HG03108 (cell line): ENCODE measurements at regions not wholly inside any gene's neighbourhood (a gene's known extent, or its start where the extent isn't known, plus 50 kb on each side); places are given as distances from the start of the nearest gene placed in this dataset.
"Not testable (repeated sequence)": the region's sequence is repeated elsewhere in the genome, so short reads cannot be mapped to it uniquely, and the experiment has no call there.

Source experiments
- ATAC-seq: cut with Tn5 transposase; IDR thresholded peaks from one replicate; pipeline ENCODE4 v1.9.1; 2021; ENCODE audit warnings: moderate library complexity; ENCODE audit not compliant: unreplicated experiment

DNA sequence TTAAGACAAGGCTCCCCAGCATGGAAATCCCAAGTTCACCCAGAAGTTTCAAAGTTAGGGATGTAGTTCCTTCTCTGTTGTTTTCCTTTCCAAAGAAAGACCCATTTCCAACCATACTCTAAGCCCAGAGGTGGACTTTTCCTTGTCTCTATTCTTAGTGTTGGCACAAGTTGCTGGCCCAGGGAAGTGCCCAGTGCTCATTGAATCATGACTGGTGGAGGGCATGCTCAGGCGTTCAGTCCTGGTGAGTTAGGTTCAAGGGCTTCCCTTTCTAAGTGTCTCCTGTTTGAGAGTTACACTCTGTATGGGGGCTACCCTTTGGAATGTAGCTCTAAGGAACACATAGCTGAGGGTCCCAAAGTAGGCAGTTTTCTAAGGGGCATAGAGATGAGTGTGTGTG, 389.5 kb downstream of the KCNRG start:
- ATAC-seq, result no peak

DNA sequence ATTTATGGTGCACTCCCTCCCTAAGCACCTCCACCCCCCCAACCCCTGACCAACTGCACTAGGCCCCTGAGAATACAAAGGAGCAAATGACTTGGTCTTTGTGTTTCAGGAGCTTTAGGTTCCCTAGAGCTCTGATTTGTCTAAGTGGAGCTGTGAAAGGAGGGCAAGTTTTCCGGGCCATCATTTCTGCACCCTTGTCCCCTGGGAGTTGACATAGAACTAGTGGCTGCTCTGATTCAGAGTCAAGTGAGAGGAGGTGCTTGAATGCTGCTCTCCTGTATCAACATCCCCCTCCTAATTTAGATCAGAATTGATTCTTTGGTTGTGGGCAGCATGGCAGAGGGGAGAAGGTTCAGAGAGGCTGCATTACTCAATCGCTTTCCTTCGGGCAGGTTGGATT, 391.6 kb downstream of the KCNRG start:
- ATAC-seq, result no peak

DNA sequence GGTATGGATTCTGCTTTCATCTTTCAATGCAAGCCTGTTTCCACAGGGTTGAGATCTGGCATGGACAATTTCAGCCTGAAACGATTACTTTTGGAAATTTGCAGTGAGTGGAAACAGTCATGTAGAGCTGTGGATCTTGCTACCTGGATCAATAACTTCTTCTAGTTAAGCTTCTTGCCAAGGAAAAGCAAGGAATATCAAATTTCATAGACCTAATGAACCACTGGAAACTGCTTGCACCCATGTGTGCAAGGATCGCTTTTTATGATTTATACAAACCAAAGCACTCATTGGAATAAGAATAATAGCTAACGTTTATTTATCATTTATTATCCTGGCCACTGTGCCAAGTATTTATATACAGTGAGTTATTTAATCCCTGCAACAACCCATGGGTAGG, 392.8 kb downstream of the KCNRG start:
- ATAC-seq, result no peak

DNA sequence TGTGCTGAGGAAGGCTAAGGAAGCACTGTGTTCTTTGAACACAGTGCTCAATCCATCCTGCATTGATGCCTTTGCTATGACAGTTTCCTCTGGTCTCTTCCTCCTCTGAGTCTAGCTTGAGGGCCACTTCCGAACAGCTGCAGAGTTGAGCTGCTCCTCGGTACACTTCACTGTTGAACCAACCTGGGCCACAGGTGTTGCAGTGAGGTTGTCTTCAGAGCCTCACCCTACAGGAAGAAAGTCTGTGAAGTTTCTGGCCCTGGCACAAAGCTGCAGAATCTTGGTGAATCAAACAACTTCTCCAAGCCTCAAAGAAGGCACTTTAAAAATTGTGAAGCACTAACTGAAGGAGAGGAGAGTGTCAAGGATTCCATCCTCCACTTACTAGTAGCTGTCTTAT, 394.0 kb downstream of the KCNRG start:
- ATAC-seq, result no peak

DNA sequence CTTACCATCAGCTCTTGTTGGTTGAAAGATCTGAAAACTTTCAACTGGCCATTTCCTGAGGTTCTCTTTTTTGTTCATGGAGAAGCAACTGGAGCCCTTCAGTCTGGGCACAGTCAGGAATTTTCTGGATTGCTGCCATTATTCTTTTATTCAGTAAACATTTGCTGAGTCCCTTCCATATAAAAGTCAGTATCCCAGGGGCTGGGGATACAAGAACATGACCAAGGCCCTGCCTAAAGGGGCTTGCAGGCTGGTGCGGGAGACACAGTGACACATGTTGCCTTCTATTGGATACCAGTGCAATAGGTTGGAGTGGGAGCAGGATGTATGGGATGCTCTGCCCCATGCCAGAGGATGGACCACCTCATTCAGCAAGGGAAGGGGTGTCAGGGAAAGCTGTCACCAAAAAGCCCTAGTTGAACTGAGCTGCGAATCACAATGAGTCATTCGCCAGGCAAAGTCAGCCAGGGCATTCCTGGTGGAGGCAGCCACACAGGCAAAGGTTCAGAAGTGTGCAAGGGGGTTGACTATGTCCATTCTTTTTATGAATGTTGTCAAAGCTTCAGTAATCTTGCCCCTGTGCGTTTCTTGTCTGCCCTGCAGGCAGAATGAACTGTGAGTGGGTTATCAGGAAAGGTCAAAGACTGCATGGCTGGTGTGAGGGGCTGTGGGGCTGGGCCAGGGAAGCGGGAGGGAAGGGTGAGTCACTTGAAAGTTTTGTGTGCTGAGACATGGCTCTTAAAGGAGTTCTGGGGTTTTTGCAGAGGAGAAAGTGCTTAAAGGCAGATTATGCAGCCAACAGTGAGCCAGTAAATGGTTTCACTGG, 395.9 kb downstream of the KCNRG start:
- no peak for ATAC-seq

DNA sequence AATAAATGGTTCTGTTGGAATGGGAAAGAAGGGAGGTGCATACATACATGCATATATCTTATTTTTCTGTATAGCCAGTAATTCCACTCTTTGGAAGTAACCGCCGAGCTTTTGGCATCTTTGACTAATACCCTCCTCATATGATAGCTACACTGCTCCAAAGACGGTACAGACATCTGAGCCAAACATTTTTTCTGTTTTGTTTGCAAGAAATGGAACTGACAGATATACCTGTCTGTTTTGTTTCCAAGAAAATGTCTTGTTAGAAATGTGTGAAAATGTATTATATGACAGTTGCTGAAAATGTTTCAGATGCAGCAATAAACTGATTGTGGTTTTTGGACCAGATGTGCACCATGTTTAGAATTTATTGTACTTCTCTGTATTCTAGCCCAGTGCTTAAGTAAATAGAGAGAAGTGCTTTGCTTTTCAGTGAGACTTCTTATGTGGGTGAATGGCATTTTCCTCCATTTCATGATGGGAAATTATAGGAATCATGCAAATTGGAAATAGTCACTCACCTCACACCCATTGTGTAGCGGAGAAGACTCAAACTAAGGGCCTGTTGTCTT, 396.9 kb downstream of the KCNRG start:
- no peak for ATAC-seq

DNA sequence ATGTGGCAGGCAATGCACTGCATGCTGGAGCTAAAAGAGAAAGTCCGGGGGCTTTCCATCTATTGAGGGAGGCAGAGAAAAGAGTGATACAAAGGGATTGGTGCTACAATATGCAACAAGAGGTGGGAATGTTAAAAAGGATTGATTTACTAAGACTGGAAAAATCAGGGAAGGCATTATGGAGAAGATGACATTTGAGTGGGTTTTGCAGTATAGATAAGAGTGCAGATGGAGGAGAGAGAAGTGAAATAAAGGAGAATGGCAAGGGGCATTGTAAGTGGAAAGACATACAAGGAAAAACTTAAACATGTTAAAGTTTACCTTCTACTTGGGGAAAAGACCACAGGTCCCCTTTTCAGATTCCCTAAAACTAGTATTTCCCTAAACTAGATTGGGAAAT, 399.4 kb downstream of the KCNRG start:
- ATAC-seq, result no peak

DNA sequence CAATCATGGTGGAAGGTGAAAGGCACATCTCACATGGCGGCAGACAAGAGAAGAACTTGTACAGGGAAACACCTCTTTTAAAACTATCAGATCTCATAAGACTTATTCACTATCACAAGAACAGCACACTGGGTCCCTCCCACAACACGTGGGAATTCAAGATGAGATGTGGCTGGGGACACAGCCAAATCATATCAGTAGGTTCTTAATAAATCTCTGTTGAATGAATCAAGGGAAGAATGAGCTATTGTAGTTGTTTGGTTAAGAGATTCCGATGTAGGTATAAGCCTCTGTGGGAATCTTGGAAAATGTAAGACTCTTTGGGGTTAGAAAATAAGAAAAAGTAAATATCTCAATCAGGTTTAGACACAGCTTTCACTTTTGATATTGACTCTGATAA, 400.2 kb downstream of the KCNRG start:
- no peak for ATAC-seq

DNA sequence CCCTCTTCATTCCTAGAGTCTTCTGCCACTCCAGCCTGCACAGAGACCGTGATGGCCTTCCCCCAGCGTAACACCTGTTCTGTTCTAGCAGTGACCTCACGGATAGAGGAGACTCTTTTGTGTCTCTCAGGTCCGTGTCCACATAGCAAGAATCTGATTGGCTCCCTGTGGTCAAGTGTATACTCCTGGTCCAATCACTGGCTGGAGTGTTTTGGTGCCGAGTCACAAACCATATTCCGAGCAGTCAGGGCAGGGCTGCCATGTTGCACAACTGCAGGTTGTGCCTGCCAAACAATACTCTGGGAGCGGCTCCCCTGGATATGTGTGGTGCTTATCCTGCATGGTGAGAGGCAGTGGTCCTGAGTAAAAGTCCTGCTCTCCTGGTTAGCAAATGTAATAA, 402.4 kb downstream of the KCNRG start:
- no peak for ATAC-seq

DNA sequence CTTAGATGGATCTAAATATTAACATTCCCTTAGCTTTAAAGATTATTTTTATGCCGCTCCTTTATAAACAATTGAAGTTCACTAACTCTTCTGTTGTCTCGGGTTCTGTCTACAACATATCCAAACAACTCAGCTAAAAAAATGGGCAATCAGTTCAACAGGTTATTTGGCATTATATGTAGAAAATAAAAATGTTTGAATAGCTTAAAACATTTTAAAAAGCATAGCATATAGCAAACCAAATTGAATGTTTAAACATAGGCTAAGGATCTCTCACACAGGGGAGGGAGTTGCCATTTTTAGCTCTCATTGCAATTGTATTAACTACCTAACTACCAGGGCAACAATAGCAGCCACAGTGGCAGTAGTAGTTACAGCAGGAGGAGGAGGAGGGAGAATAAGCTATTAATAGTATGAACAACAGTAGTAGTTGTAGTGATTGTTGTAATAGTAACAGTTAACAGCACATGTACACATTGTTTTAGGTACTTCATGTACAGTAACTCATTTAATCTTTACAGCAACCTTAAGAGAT, 404.2 kb downstream of the KCNRG start:
- ATAC-seq, result no peak

DNA sequence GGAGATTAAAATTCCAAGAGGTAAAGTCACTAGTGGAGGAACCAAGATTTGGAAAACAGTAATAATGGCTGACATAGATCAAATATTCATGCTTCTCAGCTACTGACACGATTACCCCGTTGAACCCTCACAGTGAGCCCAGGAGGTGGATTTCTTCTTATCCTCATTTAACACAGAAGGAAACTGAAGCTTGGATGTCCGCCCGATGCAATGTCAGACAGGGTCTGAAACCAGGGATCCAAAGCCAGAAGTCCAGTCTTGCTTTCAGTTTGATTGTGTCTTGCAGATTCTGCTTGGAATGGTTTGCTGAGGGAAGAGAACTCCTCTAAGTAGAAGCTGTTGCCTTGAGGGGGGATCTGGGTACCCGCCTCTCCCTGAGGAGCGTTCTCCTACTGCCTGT, 404.7 kb downstream of the KCNRG start:
- ATAC-seq, result no peak

DNA sequence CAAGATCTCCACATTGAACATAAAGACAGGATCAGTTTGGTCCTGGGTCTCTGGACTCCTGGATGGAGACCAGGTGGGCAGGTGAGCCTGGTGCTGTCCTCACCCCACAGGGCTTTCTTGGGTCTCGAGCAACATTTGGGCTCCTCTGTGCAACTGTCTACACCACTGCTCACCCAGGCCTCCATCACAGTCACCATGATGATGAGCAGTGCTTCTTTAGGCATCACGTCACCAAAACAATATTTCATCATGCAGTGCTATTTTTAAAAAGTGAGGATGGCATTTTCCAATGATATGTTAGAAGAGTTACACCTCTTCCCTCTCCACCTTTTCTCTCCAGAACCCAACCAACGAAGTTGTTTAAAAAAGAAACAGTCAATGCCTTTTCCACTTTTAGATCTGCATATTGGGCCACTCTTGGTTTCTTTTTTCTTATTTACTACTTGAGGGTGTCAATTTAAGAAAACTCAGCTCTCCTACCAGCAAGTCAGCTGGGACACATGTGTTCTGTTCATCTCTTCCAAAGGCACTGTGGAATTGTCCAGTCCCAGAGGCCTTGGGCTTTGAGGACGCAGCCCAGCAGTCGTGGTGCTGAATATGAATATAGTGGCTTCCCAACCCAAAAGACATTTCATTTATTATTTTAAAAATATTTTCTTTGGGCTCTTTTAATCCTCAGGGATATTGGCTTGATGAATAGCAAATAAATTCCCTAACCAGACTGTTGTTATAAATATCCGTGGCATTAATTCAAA, 405.7 kb downstream of the KCNRG start:
- no peak for ATAC-seq

DNA sequence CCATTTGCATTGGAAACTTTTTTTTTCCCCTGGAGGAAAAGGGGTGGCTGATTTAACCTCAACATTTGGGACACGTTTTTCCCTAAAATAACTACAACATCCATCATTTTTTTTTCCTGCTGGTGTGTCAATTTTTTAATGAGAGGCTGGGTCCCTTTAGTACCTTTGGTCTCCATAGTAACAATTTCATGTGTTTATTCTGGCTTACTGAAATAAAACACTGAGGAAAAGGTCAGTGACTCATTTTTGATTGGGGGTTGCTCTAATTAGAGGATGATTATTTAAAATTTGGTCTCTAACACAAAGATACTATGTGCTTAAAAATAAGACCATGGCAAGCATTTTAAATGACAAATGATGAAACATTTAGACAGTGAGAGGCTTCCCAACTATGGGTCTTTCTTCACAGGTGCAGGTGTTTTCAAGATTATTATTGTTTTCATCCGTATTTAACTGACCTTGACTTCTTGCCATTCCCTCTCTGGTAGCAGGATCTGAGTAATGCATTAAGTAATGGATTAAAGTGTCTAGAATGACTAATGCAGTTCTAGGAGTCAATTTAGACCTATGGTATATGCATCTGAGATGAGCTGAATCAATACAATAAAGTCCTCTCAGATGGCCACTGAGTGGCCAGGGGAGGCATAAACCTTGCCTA, 406.4 kb downstream of the KCNRG start:
- ATAC-seq, result no peak

DNA sequence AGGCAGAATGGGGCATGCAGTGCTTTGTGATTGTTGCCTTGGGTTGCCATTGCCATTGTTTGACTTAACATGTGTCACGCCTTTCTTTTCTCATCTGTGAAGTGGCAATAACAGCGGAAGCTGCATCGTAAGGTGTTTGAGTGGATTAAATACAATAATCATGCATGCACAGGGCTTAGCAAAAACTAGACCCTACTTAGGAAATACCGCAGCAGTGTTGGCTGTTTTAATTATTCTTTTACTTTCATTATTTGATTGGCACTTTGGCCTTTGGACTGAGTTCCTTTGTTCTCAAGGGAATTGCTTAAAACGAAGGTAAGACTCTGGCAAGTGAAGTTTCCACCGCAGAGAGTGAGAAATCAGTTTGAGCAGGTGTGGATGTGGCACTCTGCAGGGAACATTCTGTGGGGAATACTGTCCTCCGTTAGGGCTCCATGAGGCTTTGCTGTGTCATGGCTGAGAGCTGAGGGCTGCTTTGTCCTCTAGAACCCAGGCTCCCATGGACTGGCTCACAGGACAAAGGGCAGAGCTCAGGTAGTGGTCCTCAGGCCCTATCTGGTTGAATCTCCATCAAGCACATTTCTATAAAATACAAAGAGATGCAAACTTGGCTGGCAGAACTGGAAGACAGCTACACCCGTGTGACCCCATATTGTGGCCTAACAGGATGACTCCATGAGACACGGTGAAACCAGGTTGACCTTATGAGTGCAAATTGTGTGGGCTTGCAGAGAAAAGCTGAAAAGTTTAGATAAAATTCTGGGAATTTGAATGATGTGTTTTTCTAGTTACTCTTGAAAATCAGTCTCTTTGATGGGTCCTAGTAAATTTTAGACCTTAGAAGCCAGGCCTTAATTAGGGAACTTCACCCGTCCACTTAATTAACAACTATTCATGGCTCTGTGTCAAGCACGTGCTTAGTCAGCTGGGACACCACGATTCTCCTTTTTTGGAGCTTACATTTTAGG, 407.2 kb downstream of the KCNRG start:
- no peak for ATAC-seq

DNA sequence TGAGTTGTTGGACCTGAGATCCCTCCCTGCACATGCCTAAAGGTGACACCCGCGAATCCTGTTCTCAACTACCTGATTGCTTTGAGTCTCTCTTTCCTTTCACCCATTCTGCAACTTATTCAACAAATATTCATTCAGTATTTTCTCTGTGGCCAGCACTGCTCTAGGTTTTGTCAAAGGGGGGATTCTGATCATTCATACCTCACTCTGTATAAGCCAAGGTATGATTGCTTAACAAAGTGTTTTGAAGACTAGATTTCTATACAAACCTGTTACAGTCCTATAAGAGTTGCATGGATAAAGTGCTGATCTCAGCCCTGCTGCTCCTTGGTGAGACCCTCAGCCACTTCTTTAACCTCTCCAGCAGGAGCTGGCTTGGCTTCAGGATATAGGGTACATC, 409.7 kb downstream of the KCNRG start:
- ATAC-seq, result no peak

DNA sequence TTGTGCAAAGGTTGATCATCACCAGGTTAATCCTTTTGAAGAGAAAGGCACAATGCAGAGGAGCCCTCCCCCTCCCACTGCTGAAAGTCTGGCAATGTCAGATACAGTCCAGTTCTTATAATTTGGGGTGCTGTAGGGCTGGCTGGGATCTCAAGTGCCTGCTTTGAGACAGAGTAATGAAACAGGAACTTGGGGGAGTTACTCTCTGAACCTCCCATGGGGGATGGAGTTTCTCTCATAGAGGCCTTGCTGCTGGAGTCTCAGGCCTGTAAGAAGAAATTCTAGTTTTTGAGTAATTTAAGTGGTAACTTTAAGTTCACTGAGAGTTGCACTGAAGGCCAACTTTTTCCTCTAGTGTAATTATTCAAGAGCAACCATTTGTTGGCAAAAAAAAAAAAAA, 410.5 kb downstream of the KCNRG start:
- no peak for ATAC-seq

DNA sequence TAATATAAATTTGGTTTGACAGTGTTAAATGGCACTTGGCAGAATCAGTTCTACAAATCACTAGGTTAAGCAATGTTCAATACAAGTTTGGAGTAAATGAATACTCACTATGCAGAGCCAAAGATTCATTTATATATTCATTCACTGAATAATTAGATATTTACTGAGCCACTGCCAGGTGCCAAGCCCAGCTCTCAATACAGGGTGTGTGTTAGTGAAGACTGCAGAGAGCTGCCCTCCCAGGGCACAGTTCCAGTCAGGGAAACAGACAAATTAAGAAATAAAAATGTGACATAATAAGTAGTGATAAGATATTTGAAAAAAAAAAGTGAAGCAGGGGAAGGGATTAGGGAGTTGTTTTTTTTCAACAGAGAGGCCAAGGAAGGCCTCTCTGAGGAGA, 411.7 kb downstream of the KCNRG start:
- no peak for ATAC-seq

DNA sequence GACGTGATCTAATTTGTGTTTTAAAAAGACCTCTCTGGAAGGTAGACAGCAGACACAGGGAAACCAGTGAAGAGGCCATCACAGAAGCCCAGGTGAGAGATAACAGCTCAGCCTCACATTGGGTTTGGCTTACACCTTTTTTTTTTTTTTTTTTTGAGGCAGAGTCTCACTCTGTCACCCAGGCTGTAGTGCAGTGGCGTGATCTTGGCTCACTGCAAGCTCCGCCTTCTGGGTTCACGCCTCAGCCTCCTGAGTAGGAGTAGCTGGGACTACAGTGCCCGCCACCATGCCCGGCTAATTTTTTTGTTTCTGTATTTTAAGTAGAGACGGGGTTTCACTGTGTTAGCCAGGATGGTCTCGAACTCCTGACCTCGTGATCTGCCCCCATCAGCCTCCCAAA, 412.3 kb downstream of the KCNRG start:
- not testable (repeated sequence) for ATAC-seq

DNA sequence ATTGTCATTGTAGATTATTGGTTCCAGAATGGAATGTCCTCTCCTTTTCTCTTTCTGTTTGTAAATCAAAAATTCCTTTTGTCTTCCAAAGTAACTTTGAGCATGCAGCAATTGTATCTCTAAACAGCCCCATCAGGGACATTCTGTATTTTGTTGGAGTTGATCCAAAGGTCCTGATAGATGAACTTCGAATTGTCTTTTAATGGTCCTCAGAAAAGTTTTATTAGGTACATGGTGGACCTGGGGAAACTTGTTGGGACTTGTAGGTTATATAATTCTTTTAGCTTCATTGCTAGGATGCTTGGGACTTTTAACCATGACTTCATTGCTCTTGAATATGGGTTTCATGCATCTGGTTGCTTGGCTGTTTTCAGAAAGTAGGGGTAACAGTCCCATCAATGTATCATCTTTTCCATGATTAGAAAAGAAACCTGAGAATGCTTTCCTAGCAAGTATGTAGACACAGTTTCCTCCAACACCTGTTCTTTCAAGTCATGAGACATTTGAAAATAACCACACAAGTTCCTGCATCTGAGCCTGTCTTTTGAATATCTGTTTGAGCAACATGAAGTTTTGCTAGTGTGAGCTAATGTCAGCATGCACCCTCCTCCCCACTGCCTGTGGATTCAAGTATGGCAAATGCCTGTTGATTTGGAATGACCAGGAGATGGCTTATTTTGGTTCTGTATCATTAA, 413.1 kb downstream of the KCNRG start:
- no peak for ATAC-seq

DNA sequence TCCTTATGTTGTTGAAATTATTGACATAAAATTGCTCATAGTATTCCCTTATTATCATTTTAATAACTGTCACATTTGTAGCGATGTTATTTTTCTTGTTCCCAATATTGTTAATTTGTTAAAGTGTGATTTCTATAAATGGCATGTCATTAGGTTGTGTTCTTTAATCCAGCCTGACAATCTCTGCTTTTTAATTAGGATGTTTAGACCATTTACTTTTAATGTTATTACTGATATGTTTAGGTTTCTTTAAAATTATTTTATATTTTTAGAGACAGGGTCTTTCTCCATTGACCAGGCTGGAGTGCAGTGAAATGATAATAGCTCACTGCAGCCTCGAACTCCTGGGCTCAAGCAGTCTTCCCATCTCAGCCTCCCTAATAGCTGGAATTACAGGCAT, 408.5 kb downstream of the DLEU7 start:
- ATAC-seq, result no peak
